ENCODE measurements at regions not wholly inside any gene's neighbourhood (a gene's known extent, or its start where the extent isn't known, plus 50 kb on each side); places are given as distances from the start of the nearest gene placed in this dataset.

GRCh38 chr9:108761655-108762347 lies 94.0 kb downstream of the ACTL7B start:
- peak; percentile 91 for TF ChIP-seq CTCF (IDR thresholded peaks at IDR 0.05)

DNA sequence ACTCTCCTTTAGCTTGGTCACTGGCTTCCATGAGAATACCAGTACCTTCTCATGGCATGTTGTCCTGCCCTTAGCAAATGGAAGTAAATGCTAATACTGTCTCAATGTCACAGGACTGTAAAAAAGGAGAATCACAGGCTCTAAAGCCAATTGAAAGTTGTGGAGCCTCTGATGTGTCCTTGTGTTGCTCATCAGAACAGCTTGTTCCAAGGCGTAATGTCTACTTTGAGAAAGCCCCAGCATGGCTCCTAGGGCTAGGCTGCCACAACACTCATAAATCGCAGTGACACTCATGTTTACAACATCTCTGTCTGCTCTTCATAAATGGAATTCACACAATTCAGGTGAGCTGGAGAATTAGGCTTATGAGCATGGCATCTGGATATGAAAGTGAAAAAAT lies 94.9 kb downstream of the ACTL7B start:
- TF ChIP-seq CTCF (IDR thresholded peaks at IDR 0.05) = no peak

- no peak for TF ChIP-seq CTCF (IDR thresholded peaks at IDR 0.05)
Observed at GRCh38 chr9:108759835-108760234, 96.0 kb downstream of the ACTL7B start.

DNA sequence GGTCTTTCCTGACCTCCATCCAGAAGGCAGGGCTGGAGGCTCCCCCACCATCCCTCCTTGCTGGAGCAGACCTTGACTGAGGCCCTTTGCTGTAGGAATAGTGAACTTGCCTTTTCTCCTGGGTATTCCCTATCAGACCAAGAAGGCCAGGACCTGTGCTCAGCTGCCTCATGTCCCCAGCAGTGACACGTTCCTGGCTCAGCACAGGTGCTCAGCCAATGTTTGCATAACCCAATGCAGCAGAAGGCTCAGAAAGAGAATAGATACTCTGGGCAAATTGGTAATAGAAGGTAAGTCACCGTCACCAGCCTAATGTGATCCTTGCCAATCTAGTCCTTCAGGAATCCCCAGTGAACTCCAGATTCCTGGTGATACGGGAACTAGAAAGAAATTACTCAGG lies 96.4 kb downstream of the ACTL7B start:
- no peak for TF ChIP-seq CTCF (IDR thresholded peaks at IDR 0.05)

DNA sequence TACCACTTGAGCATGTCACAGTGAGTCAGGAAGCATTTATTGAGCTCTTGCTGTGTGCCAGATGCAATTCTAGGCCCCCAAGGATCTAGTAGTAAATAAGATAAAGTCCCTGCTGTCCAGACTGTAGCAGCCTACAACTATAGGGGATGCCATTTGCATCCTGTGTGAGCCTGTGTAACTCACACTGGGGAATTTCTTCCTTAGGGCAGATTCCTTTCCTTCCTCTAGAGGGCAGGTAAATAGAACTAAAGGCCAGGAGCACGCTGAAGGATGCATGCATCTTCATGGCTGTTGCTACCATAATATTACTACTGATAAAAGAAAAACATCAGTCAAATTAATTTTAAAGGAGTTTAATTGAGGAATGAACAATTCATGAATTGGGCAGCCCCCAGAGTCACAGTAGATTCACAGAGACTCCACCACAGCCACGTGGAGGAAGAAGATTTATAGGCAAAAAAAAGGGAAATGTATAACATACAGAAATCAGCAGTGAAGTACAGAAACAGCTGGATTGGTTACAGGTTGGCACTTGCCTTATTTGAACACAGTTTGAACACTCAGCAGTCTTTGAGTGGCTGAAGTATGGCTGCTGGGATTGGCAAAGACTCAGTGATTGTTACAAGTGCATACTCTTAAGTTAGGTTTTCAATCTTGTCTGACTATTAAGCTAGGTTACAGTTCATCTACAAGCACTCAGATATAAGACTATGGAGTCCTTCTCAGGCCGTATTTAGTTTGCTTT lies 98.9 kb downstream of the ACTL7B start:
- peak; percentile 42 for TF ChIP-seq CTCF (IDR thresholded peaks at IDR 0.05)

GRCh38 chr9:108755979-108756378 lies 99.8 kb downstream of the ACTL7B start:
- TF ChIP-seq CTCF (IDR thresholded peaks at IDR 0.05) = no peak

DNA sequence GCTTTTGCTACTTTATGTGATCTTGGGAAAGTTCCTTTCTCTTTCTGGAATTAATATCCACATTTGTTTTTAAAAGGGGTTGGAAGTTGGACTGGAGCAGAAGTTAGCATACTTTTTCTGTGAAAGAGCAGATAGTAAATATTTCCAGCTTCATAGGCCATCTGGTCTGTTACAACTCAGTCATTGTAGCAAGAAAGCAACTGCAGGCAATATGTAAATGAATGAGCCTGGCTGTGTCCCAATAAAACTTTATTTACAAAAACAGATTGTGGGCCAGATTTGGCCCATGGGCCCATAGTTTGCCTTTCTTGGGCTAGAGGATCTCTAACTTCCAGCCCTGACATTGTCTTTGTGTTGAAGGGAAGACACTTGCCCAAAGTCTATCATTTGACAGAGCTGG lies 104.4 kb downstream of the ACTL7B start:
- TF ChIP-seq CTCF (IDR thresholded peaks at IDR 0.05) = no peak

Data from LNCAP (cell line).